Activated CD8-positive, alpha-beta memory T cell treated with anti-CD3 and anti-CD28 coated beads for 4 hours (primary cell): ENCODE measurements at regions not wholly inside any gene's neighbourhood (a gene's known extent, or its start where the extent isn't known, plus 50 kb on each side); places are given as distances from the start of the nearest gene placed in this dataset.

Source experiments
- DNase-seq, 2 donors: peaks; one replicate each; pipeline ENCODE4 v3.0.0-alpha.2; 2020; ENCODE audit warnings: low read depth in 2 of 2

- no peak for DNase-seq
These were observed 133.8 kb downstream of the TMEM38B start for GRCh38 chr9:105828171-105828570.

- no peak for DNase-seq
These were observed 134.4 kb downstream of the TMEM38B start for GRCh38 chr9:105828596-105829213.

GRCh38 chr9:105830461-105830860 is 136.1 kb downstream of the TMEM38B start:
- DNase-seq: no peak

GRCh38 chr9:105832096-105832710 is 137.9 kb downstream of the TMEM38B start:
- no peak for DNase-seq

GRCh38 chr9:105833271-105833975 is 139.1 kb downstream of the TMEM38B start:
- DNase-seq: no peak

GRCh38 chr9:105834404-105834803 is 140.1 kb downstream of the TMEM38B start:
- no peak for DNase-seq

GRCh38 chr9:105835721-105836120 is 141.4 kb downstream of the TMEM38B start:
- DNase-seq: no peak

- no peak for DNase-seq
These were observed 142.8 kb downstream of the TMEM38B start for GRCh38 chr9:105836936-105837660.

GRCh38 chr9:105841562-105841961 is 147.2 kb downstream of the TMEM38B start:
- DNase-seq: no peak

- DNase-seq: no peak
These were observed 147.8 kb downstream of the TMEM38B start for GRCh38 chr9:105842023-105842644.

GRCh38 chr9:105846825-105847224 is 152.5 kb downstream of the TMEM38B start:
- no peak for DNase-seq

GRCh38 chr9:105850852-105851500 is 156.6 kb downstream of the TMEM38B start:
- DNase-seq: no peak

GRCh38 chr9:105854026-105854782 is 159.9 kb downstream of the TMEM38B start:
- DNase-seq: no peak

GRCh38 chr9:105854783-105855724 is 160.7 kb downstream of the TMEM38B start:
- DNase-seq: no peak

- no peak for DNase-seq
These were observed 161.6 kb downstream of the TMEM38B start for GRCh38 chr9:105855987-105856386.

GRCh38 chr9:105858006-105858690 is 163.8 kb downstream of the TMEM38B start:
- no peak for DNase-seq

GRCh38 chr9:105858877-105859276 is 164.5 kb downstream of the TMEM38B start:
- no peak for DNase-seq

- DNase-seq: no peak
These were observed 165.2 kb downstream of the TMEM38B start for GRCh38 chr9:105859428-105860091.
